K562 (cell line): ENCODE measurements at regions not wholly inside any gene's neighbourhood (a gene's known extent, or its start where the extent isn't known, plus 50 kb on each side); places are given as distances from the start of the nearest gene placed in this dataset.

ENCODE experiments used
- ATAC-seq: fragments of 200-7000 bp; cut with Tn5 transposase; 3 replicates; pipeline ENCODE4 v1.9.1; 2020; ENCODE audit warnings: moderate library complexity
- BruUV-seq: library from RNA; stranded (reverse); fragments of 400-500 nt; replicated peaks from 2 replicates; lab custom pipeline; 2021; lab: Mats Ljungman, UMichigan
- CTCF ChIA-PET: fragments of 300-600 bp; formaldehyde crosslinking; extraction: SDS; loops from one replicate; lab custom pipeline; 2021; ENCODE audit warnings: low intra/inter-chr PET ratio; lab: Yijun Ruan, JAX
- POLR2A ChIA-PET: fragments of 300-600, 350-650 bp; sonication (Branson Sonifier 250); formaldehyde crosslinking; extraction: SDS; loops from one replicate; lab custom pipeline; 2021; ENCODE audit warnings: antibody characterized with exemption, inconsistent platforms; lab: Yijun Ruan, JAX
- DNase-seq, 4 experiments: peaks; one replicate each; pipeline versions ENCODE4 v3.0.0 to v3.0.0-alpha.2; 2011 to 2018; ENCODE audit warnings: low spot score in 3 of 4, mixed read lengths in 3 of 4; ENCODE audit errors: extremely low read depth in 1 of 4
- FAIRE-seq: peaks from 2 replicates; lab custom pipeline; 2011; peaks lifted over from hg19 to GRCh38; lab: Jason Lieb, UNC
- H2AFZ ChIP-seq: 2 replicates; pipeline ENCODE4 v1.6.0; 2011; ENCODE audit warnings: low read depth, low read length, control low read depth, inconsistent platforms
- H3K27ac ChIP-seq: fragments of 200-600 bp; 3 replicates; pipeline ENCODE4 v1.8.0; 2011; ENCODE audit warnings: low read depth, mild to moderate bottlenecking, control low read depth, inconsistent platforms, low read length, moderate library complexity, mixed read lengths; ENCODE audit errors: extremely low read depth
- H3K27me3 ChIP-seq, 2 experiments: fragments of 300-600 bp in 1 of 2; 2 replicates in 1 of 2; 3 replicates in 1 of 2; pipeline versions ENCODE4 v1.6.0 to v1.8.0; 2011; ENCODE audit warnings: inconsistent platforms in 2 of 2, low read length in 2 of 2, mild to moderate bottlenecking in 1 of 2, mixed read lengths in 1 of 2, moderate library complexity in 1 of 2; ENCODE audit not compliant: control insufficient read depth in 2 of 2, insufficient read depth in 2 of 2
- H3K36me3 ChIP-seq: fragments of 300-600 bp; 3 replicates; pipeline ENCODE4 v1.8.0; 2011; ENCODE audit warnings: mild to moderate bottlenecking, low read length, inconsistent platforms; ENCODE audit not compliant: control insufficient read depth, insufficient read depth
- H3K4me1 ChIP-seq, 2 experiments: fragments of 200-600 bp in 1 of 2; replicated peaks in 1 of 2; 2 replicates in 1 of 2; 3 replicates in 1 of 2; pipeline versions ENCODE4 v1.5.1 to v1.8.0; 2011; ENCODE audit warnings: inconsistent platforms in 2 of 2, low read length in 2 of 2, mild to moderate bottlenecking in 1 of 2, mixed read lengths in 1 of 2, moderate library complexity in 1 of 2; ENCODE audit not compliant: control insufficient read depth in 2 of 2, insufficient read depth in 2 of 2
- H3K4me2 ChIP-seq: 2 replicates; pipeline ENCODE4 v1.6.1; 2011; ENCODE audit warnings: low read length, control low read depth, inconsistent platforms, mixed read lengths; ENCODE audit not compliant: insufficient read depth
- H3K4me3 ChIP-seq: fragments of 200-600 bp; sonication (generic), shearing (Covaris generic); 2 replicates; pipeline ENCODE4 v1.5.1; 2016; ENCODE audit warnings: control low read depth, inconsistent platforms
- H3K79me2 ChIP-seq: fragments of 200-600 bp; 3 replicates; pipeline ENCODE4 v1.8.0; 2011; ENCODE audit warnings: low read length, inconsistent platforms; ENCODE audit not compliant: control insufficient read depth, insufficient read depth
- H3K9ac ChIP-seq, 2 experiments: 2 replicates each; pipeline versions ENCODE4 v1.6.0 to v1.6.1; 2011; ENCODE audit warnings: low read depth in 2 of 2, low read length in 2 of 2, control low read depth in 1 of 2, inconsistent platforms in 1 of 2, mild to moderate bottlenecking in 1 of 2, mixed read lengths in 1 of 2; ENCODE audit not compliant: insufficient read depth in 1 of 2
- H3K9me1 ChIP-seq: one replicate; pipeline ENCODE4 v1.6.0; 2011; ENCODE audit warnings: inconsistent platforms, mild to moderate bottlenecking, low read length, moderate library complexity; ENCODE audit not compliant: control insufficient read depth, insufficient read depth
- H3K9me3 ChIP-seq: replicated peaks from 2 replicates; pipeline ENCODE4 v1.5.1; 2011; ENCODE audit warnings: low read depth, low read length, inconsistent platforms; ENCODE audit not compliant: control insufficient read depth, insufficient read depth
- H4K20me1 ChIP-seq: replicated peaks from 2 replicates; pipeline ENCODE4 v1.6.1; 2011; ENCODE audit warnings: low read length, inconsistent platforms, mixed read lengths; ENCODE audit not compliant: control insufficient read depth, insufficient read depth
- BRF2 ChIP-seq: IDR thresholded peaks from 3 replicates; pipeline ENCODE4 v1.6.1; 2011; ENCODE audit warnings: borderline replicate concordance, mild to moderate bottlenecking; ENCODE audit not compliant: insufficient read length, insufficient read depth
- FOXA3 ChIP-seq, 2 experiments: fragments of 450-650 bp in 1 of 2; sonication (generic) in 1 of 2; formaldehyde crosslinking; IDR thresholded peaks in 1 of 2; conservative IDR thresholded peaks in 1 of 2; 2 replicates each; pipeline versions ENCODE4 v1.4.0 to v1.8.0; 2020 to 2022; ENCODE audit warnings: mild to moderate bottlenecking in 2 of 2, missing genetic modification reagents in 1 of 2
- FOXP1 ChIP-seq: sonication (generic); formaldehyde crosslinking; IDR thresholded peaks from 2 replicates; pipeline ENCODE4 v1.8.0; 2022; ENCODE audit warnings: mild to moderate bottlenecking, missing genetic modification reagents
- HEY1 ChIP-seq: fragments of 250-450 bp; sonication (Bioruptor Pico); IDR thresholded peaks from 2 replicates; pipeline ENCODE4 v1.5.0; 2020; ENCODE audit warnings: mild to moderate bottlenecking, moderate library complexity, borderline replicate concordance
- MTF1 ChIP-seq: fragments of 250-450 bp; sonication (Bioruptor Pico); IDR thresholded peaks from 2 replicates; pipeline ENCODE4 v1.9.0; 2021; ENCODE audit warnings: moderate library complexity, mild to moderate bottlenecking, inconsistent platforms, borderline replicate concordance
- PHTF2 ChIP-seq: fragments of 250-450 bp; sonication (Bioruptor Pico); IDR thresholded peaks from 2 replicates; pipeline ENCODE4 v1.5.0; 2021; ENCODE audit warnings: mild to moderate bottlenecking
- POLR2A ChIP-seq: fragments of 450-650 bp; conservative IDR thresholded peaks from 2 replicates; pipeline ENCODE4 v1.6.1; 2016
- RAD51 ChIP-seq: fragments of 450-650 bp; IDR thresholded peaks from 2 replicates; pipeline ENCODE4 v1.7.1; 2016; ENCODE audit warnings: low read depth, mild to moderate bottlenecking, borderline replicate concordance
- RBM34 ChIP-seq: fragments of 200-400 bp; formaldehyde crosslinking; IDR thresholded peaks from 2 replicates; pipeline ENCODE4 v1.6.1; 2018; ENCODE audit warnings: low read length, borderline replicate concordance; ENCODE audit not compliant: insufficient read depth
- RNF219 ChIP-seq: fragments of 250-450 bp; sonication (Bioruptor Pico); IDR thresholded peaks from 2 replicates; pipeline ENCODE4 v1.5.0; 2022; ENCODE audit warnings: mild to moderate bottlenecking
- SIN3A ChIP-seq, 2 experiments: fragments of 150-350 bp in 1 of 2; IDR thresholded peaks; 2 replicates each; pipeline ENCODE4 v1.6.1; 2011 to 2016; ENCODE audit warnings: borderline replicate concordance in 2 of 2, low read depth in 2 of 2, low read length in 2 of 2, mild to moderate bottlenecking in 2 of 2, moderate library complexity in 2 of 2; ENCODE audit not compliant: control insufficient read depth in 1 of 2
- SIRT6 ChIP-seq: IDR thresholded peaks from one replicate; pipeline ENCODE4 v1.6.1; 2012; ENCODE audit warnings: low read depth, mild to moderate bottlenecking, control low read depth, inconsistent platforms, low read length, moderate library complexity
- THAP12 ChIP-seq: fragments of 250-450 bp; sonication (Bioruptor Pico); IDR thresholded peaks from 2 replicates; pipeline ENCODE4 v1.9.0; 2021; ENCODE audit warnings: mild to moderate bottlenecking, inconsistent platforms
- TRIM24 ChIP-seq, 2 experiments: fragments of 450-650 bp; IDR thresholded peaks; 2 replicates each; pipeline ENCODE4 v1.6.1; 2016
- ZNF384 ChIP-seq: IDR thresholded peaks from 2 replicates; pipeline ENCODE4 v1.6.1; 2012; ENCODE audit warnings: low read depth, low read length, improper control_type of control experiment
- ZNF431 ChIP-seq: sonication (generic); formaldehyde crosslinking; IDR thresholded peaks from 2 replicates; pipeline ENCODE4 v1.8.0; 2022; ENCODE audit warnings: mild to moderate bottlenecking, missing genetic modification reagents
- ZNF512 ChIP-seq: IDR thresholded peaks from 2 replicates; pipeline ENCODE4 v1.6.1; 2016; ENCODE audit warnings: missing genetic modification characterization, missing compliant biosample characterization
- WGBS: fragments of 100-300 bp; shearing (Covaris generic); methylation state at CpG from one replicate; pipeline ENCODE4 v1.1.6; 2016; ENCODE audit warnings: low coverage, mixed read lengths; ENCODE audit not compliant: insufficient coverage; ENCODE audit errors: missing lambda C conversion rate; 5-methylcytosine and 5-hydroxymethylcytosine counted together
- in situ Hi-C: fragments of 300-500 bp; cut with MboI; formaldehyde crosslinking; loops from 4 replicates; pipeline ENCODE4 v1.15.0; 2018; ENCODE audit warnings: inconsistent platforms, mixed read lengths
- intact Hi-C: fragments of 100-400 bp; cut with micrococcal nuclease; formaldehyde crosslinking; loops from 2 replicates; pipeline ENCODE4 v1.14.2; 2022

- no TSS peak for BruUV-seq
- no peaks in the 10 kb centered on the region for H3K9me1 ChIP-seq
- H3K79me2 ChIP-seq = no peaks in the 10 kb centered on the region
- CTCF ChIA-PET = no interaction called here
- WGBS = 0% methylated on average over 2 of the region's 2 CpGs
- H3K27me3 ChIP-seq = no peaks in the 10 kb centered on the region
- DNase-seq (no peak), FAIRE-seq (no peak), ATAC-seq (no peak)
- intact Hi-C loops (no loop called here), in situ Hi-C loops (no loop called here)
- no peak overlapping the region for H2AFZ ChIP-seq
- POLR2A ChIA-PET = no interaction called here
- TF ChIP-seq POLR2A (no peak), BRF2 (no peak), RBM34 (no peak), FOXA3 (CRISPR knock-in tag; conservative IDR thresholded peaks at IDR 0.05 in 1 of 2, IDR thresholded peaks at IDR 0.05 in 1 of 2) (no peak), RAD51 (no peak), ZNF431 (no peak), SIN3A (IDR thresholded peaks at IDR 0.05; ENCODE audit: borderline replicate concordance in 2 of 2, control insufficient read depth in 1 of 2, low read depth in 2 of 2, low read length in 2 of 2) (no peak), ZNF512 (tag) (no peak), TRIM24 (IDR thresholded peaks at IDR 0.05) (no peak), HEY1 (no peak), ZNF384 (no peak), THAP12 (CRISPR knock-in tag) (no peak), PHTF2 (CRISPR knock-in tag) (no peak), MTF1 (no peak), SIRT6 (no peak), FOXP1 (no peak), RNF219 (no peak)
- H3K4me2 ChIP-seq = no peak overlapping the region
- H3K36me3 ChIP-seq = no peaks in the 10 kb centered on the region
- H3K27ac ChIP-seq = no peak overlapping the region
- no peak overlapping the region for H3K9ac ChIP-seq
- no peaks in the 10 kb centered on the region for H3K4me1 ChIP-seq
- no peaks in the 10 kb centered on the region for H4K20me1 ChIP-seq
- no peak overlapping the region for H3K4me3 ChIP-seq
- no peaks in the 10 kb centered on the region for H3K9me3 ChIP-seq
These were observed 242.1 kb upstream of the PDZRN3 start for GRCh38 chr3:73866846-73867245.
